Thymus (tissue), 11 donors: ENCODE measurements at regions not wholly inside any gene's neighbourhood (a gene's known extent, or its start where the extent isn't known, plus 50 kb on each side); places are given as distances from the start of the nearest gene placed in this dataset.
"Not testable (repeated sequence)": the region's sequence is repeated elsewhere in the genome, so short reads cannot be mapped to it uniquely, and the experiment has no call there.

Experiments
- DNase-seq, 9 donors: peaks; one replicate each; pipeline ENCODE4 v3.0.0-alpha.2; 2013; ENCODE audit warnings: low spot score in 9 of 9, low read depth in 6 of 9, missing footprints in 1 of 9
- H3K27ac ChIP-seq, 2 donors: one replicate each; pipeline ENCODE4 v1.5.1; 2013; ENCODE audit warnings: control low read depth in 1 of 2, low read depth in 1 of 2, low read length in 1 of 2, mild to moderate bottlenecking in 1 of 2, moderate library complexity in 1 of 2
- H3K27me3 ChIP-seq, 2 donors: one replicate each; pipeline ENCODE4 v1.5.1; 2013; ENCODE audit warnings: low read length in 1 of 2; ENCODE audit not compliant: control insufficient read depth in 2 of 2, insufficient read depth in 1 of 2
- H3K36me3 ChIP-seq, 2 donors: one replicate each; pipeline ENCODE4 v1.5.1; 2013; ENCODE audit warnings: low read length in 1 of 2, mild to moderate bottlenecking in 1 of 2, moderate library complexity in 1 of 2; ENCODE audit not compliant: control insufficient read depth in 2 of 2, insufficient read depth in 2 of 2
- H3K4me1 ChIP-seq, 2 donors: one replicate each; pipeline ENCODE4 v1.5.1; 2013; ENCODE audit warnings: low read length in 2 of 2; ENCODE audit not compliant: control insufficient read depth in 2 of 2, insufficient read depth in 2 of 2
- H3K4me3 ChIP-seq, 2 donors: one replicate each; pipeline ENCODE4 v1.5.1; 2013; ENCODE audit warnings: low read length in 2 of 2, control low read depth in 1 of 2, mild to moderate bottlenecking in 1 of 2
- H3K9me3 ChIP-seq, 2 donors: one replicate each; pipeline ENCODE4 v1.5.1; 2013; ENCODE audit warnings: low read length in 1 of 2, mild to moderate bottlenecking in 1 of 2; ENCODE audit not compliant: control insufficient read depth in 2 of 2, insufficient read depth in 1 of 2
- WGBS: extraction: QIAGEN DNeasy Blood & Tissue Kit; methylation state at CpG from one replicate; pipeline ENCODE4 v1.1.7; 2013; 5-methylcytosine and 5-hydroxymethylcytosine counted together
- donor health status: healthy.

DNA sequence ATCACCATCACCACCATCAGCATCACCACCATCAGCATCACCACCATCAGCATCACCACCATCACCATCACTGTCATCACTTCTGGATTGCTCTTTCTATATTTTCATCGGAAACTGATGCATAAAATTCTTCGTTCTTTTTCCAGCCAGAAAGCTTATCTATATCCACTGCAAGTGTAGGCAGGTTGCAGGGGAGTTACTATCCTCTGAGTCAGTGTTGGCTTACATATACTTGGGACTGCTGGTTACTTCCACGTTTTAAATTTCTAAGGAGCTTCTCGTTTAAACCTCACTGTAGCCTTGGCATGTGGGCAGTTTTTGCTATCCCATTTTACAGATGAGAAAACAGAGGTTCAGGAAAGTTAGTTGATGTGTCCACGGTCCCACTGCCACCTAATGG, 66.1 kb downstream of the FOXL3 start:
- no peak for DNase-seq
- WGBS, result 89% methylated on average over 5 of the region's 5 CpGs
- peaks cover 1 to 13% of the 10 kb centered on the region in 2 donors for H3K9me3 ChIP-seq
- no peaks in the 10 kb centered on the region for H3K36me3 ChIP-seq
- peaks cover 20 to 51% of the 10 kb centered on the region in 2 donors for H3K4me1 ChIP-seq
- H3K27ac ChIP-seq, result no peak overlapping the region
- H3K27me3 ChIP-seq, result peaks cover 0 to 20% of the 10 kb centered on the region in 2 donors
- H3K4me3 ChIP-seq, result no peak overlapping the region

DNA sequence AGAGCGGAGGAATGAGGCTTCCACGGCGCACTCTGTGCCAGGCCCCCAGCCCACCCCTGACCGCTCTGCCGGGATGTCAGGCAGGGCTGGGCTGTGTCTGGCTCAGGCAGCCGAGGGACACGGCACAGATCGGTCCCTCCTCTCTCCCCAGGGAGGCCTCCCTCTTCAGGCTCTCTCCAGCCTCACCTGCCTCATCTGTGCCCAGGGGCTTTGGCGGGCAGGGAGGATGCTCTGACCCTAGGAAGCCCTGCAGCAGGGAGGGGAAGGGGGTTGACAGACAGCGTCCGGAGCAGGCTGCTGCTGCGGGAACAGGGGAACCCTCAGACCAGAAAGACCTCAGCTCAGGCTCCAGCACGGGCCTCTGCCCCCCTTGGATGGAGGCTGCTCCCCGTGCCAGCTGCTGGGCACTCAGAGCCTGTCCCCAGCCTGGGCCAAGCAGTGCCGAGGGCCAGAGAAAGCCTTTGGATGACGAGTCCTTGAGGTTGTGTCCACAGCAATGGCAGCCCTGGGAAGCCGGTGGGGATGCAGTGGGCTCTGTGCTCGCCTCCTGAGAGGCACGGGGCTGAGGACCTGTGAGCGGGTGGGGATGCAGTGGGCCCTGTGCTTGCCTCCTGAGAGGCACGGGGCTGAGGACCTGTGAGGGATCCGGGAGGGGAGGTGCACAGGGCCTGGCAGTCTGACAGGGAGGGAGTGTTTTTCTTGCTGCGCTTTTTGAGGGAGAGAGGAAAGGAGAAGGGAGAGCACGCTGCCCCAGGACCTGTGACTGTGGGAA, 66.9 kb downstream of the FOXL3 start:
- H3K27ac ChIP-seq, result peak overlapping the region in 1 of 2 donors; percentile 63
- H3K9me3 ChIP-seq, result peaks cover 1 to 13% of the 10 kb centered on the region in 2 donors
- WGBS, result 89% methylated on average over 24 of the region's 24 CpGs
- H3K36me3 ChIP-seq, result no peaks in the 10 kb centered on the region
- DNase-seq, result no peak
- H3K4me3 ChIP-seq, result no peak overlapping the region
- peaks cover 18 to 46% of the 10 kb centered on the region in 2 donors for H3K4me1 ChIP-seq
- H3K27me3 ChIP-seq, result peaks cover 0 to 12% of the 10 kb centered on the region in 2 donors

DNA sequence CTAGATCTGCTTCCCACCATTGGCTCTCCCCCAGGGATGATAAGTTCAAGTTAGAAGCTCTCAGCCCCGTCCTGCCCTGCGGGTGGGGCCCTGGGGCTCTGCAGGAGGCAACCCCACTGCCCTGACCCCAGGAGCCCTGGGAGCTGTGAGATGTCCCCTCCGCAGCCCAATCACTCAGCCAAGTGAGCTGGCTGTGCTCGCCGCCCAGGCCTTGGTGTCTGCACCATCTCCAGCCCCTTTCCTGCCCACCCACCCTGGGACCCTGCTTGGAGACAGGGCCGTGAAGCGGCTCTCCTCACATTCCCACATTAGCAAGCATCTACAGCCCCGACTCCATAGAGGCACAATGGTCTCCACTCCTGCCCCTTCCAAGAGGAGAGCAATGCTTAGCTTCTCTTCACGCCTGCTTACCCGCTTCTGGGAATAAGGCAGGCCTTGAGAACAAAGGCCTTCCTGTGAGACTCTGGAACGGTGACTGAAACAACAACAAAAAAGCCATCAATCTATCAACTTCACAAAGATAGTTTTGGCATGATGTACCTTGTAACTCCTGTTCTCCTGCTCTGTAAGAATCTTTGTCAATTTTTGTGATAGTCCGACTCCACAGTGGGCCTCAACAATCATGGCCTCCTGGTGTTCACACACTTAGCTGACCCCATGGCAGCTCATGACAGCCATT, 67.7 kb downstream of the FOXL3 start:
- Histone ChIP-seq H3K36me3 (no peaks in the 10 kb centered on the region), H3K27me3 (peaks cover 0 to 11% of the 10 kb centered on the region in 2 donors), H3K27ac (peak overlapping the region in 1 of 2 donors; percentile 63), H3K9me3 (peaks cover 0 to 15% of the 10 kb centered on the region in 2 donors), H3K4me1 (peaks cover 21 to 45% of the 10 kb centered on the region in 2 donors), H3K4me3 (no peak overlapping the region)
- WGBS, result 89% methylated on average over 12 of the region's 12 CpGs
- no peak for DNase-seq

DNA sequence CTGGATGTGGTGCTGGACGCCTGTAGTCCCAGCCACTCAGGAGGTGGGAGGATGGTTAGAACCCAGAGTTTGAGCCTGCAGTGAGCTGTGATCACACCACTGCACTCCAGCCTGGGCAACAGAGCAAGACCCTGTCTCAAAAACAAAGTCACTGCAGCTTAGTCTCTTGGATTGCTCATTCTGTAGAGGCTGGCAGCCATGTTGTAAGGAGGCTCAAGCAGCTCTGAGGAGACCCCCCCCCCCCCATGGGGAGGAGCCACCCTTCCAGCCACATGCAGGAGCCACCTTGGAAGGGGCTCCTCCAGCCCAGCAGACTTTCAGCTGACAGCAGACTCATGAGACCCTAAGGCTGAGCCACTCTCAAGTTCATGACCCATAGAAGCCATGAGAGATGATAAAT, 68.4 kb downstream of the FOXL3 start:
- peaks cover 23 to 48% of the 10 kb centered on the region in 2 donors for H3K4me1 ChIP-seq
- H3K27me3 ChIP-seq, result peaks cover 0 to 11% of the 10 kb centered on the region in 2 donors
- H3K4me3 ChIP-seq, result no peak overlapping the region
- WGBS, result 98% methylated on average over 1 of the region's 1 CpG
- H3K36me3 ChIP-seq, result no peaks in the 10 kb centered on the region
- no peak overlapping the region for H3K27ac ChIP-seq
- H3K9me3 ChIP-seq, result peaks cover 0 to 16% of the 10 kb centered on the region in 2 donors
- no peak for DNase-seq

DNA sequence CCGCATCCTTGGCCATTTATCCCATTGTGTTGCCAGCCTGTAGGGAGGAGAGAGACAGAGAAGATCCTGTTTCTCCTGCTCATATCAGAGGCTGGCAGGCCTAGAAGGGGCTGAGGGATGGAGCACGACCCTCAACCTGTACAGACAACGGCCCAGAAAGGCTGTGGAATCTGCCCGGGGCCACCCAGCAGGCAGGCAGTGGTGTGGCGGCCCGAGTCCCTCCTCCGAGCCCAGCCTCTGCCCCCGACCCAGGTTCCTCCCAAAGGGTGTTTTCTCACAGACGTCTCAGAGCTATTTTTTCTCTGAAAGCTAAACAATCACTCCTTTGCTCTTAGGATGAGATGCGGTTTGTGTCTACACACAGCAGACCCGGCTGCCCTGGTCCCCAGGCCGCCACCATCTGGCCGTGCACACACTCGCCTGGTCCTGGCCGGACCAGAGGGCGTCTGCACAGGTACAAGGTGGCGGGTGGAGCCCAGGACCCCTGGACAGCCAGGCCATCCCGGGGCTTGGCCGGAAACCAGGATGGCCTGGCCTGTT, 69.3 kb downstream of the FOXL3 start:
- Histone ChIP-seq H3K4me3 (no peak overlapping the region), H3K27me3 (peaks cover 0 to 11% of the 10 kb centered on the region in 2 donors), H3K27ac (peak overlapping the region; percentile 74 to 81), H3K9me3 (peaks cover 2 to 19% of the 10 kb centered on the region in 2 donors), H3K36me3 (no peaks in the 10 kb centered on the region), H3K4me1 (peaks cover 27 to 58% of the 10 kb centered on the region in 2 donors)
- DNase-seq, result peak in 1 of 9 donors; percentile 41
- 27% methylated on average over 19 of the region's 19 CpGs for WGBS

DNA sequence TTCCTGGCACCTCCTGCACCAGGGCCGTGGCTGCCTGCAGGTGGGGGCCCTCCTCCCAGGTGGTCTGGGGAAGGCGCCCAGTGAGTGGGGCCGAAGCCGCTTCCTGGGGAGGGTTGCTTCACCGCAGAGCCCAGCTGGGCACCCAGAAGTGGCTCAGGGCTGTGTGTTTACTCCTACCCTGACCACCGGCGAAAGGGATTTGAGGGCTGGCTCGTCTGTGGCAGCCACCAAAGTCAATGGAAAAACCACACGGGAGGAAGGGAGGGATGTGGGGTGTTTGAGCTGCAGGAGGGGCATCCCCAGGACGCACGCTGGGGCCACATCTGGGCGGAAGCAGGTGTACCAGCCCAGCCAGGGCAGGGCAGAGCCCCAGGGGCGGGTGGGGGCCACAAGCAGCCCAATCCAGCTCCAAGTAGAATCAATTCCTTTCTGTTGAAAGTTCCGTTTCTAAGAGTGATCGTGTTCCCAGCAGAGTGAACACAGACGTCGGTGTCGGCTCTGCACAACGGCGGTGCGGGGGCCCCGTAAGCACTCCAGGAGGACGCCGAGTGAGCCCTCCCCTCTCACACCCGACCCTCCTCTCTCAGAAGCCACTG, 69.9 kb downstream of the FOXL3 start:
- Histone ChIP-seq H3K36me3 (no peaks in the 10 kb centered on the region), H3K9me3 (peaks cover 2 to 20% of the 10 kb centered on the region in 2 donors), H3K4me1 (peaks cover 27 to 64% of the 10 kb centered on the region in 2 donors), H3K27ac (peak overlapping the region; percentile 74 to 81), H3K4me3 (peak overlapping the region; percentile 36 to 48), H3K27me3 (peaks cover 0 to 11% of the 10 kb centered on the region in 2 donors)
- 3% methylated on average over 25 of the region's 25 CpGs for WGBS
- DNase-seq, result peak in 2 of 9 donors; percentile 37 to 66

DNA sequence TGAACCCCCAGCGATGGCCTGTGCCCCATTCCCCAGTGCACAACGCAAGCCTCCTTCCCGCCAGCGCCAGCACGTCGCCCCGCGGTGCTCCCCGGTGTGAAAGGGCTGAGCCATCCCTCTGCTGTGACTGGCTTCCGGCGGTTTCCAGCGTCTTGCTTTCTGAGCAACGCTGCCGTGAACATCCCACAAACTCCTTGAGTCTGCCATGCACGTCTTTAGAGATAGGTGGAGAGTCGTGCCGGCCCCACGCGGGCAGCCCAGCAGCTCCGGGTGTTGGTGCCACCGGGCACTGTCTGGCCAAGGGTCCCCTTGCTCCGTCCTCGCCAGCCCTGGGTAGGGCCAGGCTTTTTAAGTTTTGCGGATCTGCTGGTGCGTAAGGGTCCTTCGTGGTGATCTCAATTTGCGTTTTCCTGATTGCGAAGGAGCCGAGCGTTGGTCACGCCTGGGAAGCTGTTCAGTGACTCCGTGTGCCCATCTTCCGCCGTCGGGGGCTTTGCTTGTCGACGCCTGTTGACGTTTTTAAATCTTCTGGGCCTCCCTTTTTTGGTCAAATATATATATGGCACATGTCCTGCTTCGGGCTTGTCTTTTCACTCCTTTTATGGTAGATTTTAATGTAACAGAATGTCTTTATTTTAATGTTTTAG, 70.6 kb downstream of the FOXL3 start:
- peaks cover 0 to 11% of the 10 kb centered on the region in 2 donors for H3K27me3 ChIP-seq
- H3K9me3 ChIP-seq, result peaks cover 2 to 20% of the 10 kb centered on the region in 2 donors
- WGBS, result 53% methylated on average over 39 of the region's 39 CpGs
- H3K4me1 ChIP-seq, result peaks cover 27 to 66% of the 10 kb centered on the region in 2 donors
- peak overlapping the region; percentile 36 to 48 for H3K4me3 ChIP-seq
- H3K36me3 ChIP-seq, result no peaks in the 10 kb centered on the region
- peak overlapping the region; percentile 74 to 81 for H3K27ac ChIP-seq
- peak in 2 of 9 donors; percentile 32 to 67 for DNase-seq

DNA sequence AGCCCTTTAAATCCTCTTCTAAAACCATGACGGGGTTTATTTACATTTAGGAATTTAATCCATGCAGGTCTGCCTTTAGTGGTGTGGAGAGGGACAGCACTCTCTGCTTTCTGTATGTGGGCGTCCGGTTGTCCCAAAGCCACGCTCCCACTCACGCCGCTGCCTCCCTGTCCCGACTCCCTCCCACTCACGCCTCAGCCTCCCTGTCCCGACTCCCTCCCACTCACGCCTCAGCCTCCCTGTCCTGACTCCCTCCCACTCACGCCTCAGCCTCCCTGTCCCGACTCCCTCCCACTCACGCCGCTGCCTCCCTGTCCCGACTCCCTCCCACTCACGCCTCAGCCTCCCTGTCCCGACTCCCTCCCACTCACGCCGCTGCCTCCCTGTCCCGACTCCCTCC, 71.2 kb downstream of the FOXL3 start:
- WGBS, result 91% methylated on average over 14 of the region's 20 CpGs
- H3K36me3 ChIP-seq, H3K4me3 ChIP-seq, H3K27ac ChIP-seq, DNase-seq: not testable (repeated sequence)
- Histone ChIP-seq H3K27me3 (peaks cover 0 to 11% of the 10 kb centered on the region in 2 donors), H3K4me1 (peaks cover 28 to 72% of the 10 kb centered on the region in 2 donors), H3K9me3 (peaks cover 2 to 20% of the 10 kb centered on the region in 2 donors)
